Gastrocnemius medialis (tissue), 4 donors: ENCODE measurements at regions not wholly inside any gene's neighbourhood (a gene's known extent, or its start where the extent isn't known, plus 50 kb on each side); places are given as distances from the start of the nearest gene placed in this dataset.

Experiments
- CTCF ChIP-seq, 5 experiments: fragments of 450-650 bp in 3 of 5; fragments of 200-600 bp in 2 of 5; sonication (generic) in 2 of 5; IDR thresholded peaks in 4 of 5; conservative IDR thresholded peaks in 1 of 5; 1 replicate in 4 of 5; 2 replicates in 1 of 5; pipeline ENCODE4 v1.5.1; 2016 to 2019; ENCODE audit warnings: antibody characterized with exemption in 5 of 5, mild to moderate bottlenecking in 3 of 5, moderate library complexity in 3 of 5
- POLR2A ChIP-seq, 2 donors: fragments of 450-650 bp; IDR thresholded peaks; one replicate each; pipeline ENCODE4 v1.6.1; 2017; ENCODE audit warnings: antibody characterized with exemption in 2 of 2, mild to moderate bottlenecking in 2 of 2, moderate library complexity in 2 of 2

DNA sequence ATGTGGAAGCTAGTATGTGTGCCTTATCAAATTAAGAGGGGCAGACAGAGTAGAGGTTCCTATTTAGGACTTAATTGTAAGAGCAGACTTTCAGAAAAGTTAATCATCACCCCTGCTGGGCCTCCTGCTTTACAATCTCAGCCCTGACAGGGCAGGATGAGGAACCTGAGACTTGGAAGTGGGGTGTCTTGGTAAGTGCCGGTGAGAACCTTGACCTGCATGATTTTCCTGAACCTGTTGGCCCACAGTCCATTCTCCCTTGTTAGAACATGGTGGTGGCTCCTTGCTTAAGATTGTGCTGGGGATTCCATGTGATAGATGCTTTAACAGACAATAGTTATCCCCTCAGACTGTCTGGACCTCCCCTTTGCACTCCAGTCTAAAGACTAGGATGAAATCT is 141.7 kb upstream of the TMEM72 start:
- TF ChIP-seq CTCF (IDR thresholded peaks at IDR 0.05 in 4 of 5, conservative IDR thresholded peaks at IDR 0.05 in 1 of 5) (no peak), POLR2A (IDR thresholded peaks at IDR 0.05) (no peak)
